Neural cell (in vitro differentiated cells): ENCODE measurements at regions not wholly inside any gene's neighbourhood (a gene's known extent, or its start where the extent isn't known, plus 50 kb on each side); places are given as distances from the start of the nearest gene placed in this dataset.

Source experiments
- H2AFZ ChIP-seq: fragments of 200-600, 300-800 bp; sonication (generic), shearing (Covaris generic); 2 replicates; pipeline ENCODE4 v1.6.0; 2014; ENCODE audit warnings: low read depth, mild to moderate bottlenecking, antibody characterized with exemption, low read length, moderate library complexity
- H3F3A ChIP-seq: fragments of 200-600 bp; shearing (Covaris generic); 2 replicates; pipeline ENCODE4 v1.6.1; 2016; ENCODE audit warnings: mild to moderate bottlenecking, moderate library complexity, mixed read lengths, antibody characterized with exemption, low read length; ENCODE audit not compliant: insufficient read depth, poor library complexity, severe bottlenecking
- H3K27ac ChIP-seq: fragments of 200-600, 300-800 bp; sonication (generic), shearing (Covaris generic); 2 replicates; pipeline ENCODE4 v1.5.1; 2014; ENCODE audit warnings: mild to moderate bottlenecking, low read length, moderate library complexity
- H3K27me3 ChIP-seq: fragments of 300-800, 200-600 bp; sonication (generic), shearing (Covaris generic); 2 replicates; pipeline ENCODE4 v1.6.0; 2014; ENCODE audit warnings: mild to moderate bottlenecking, low read depth, low read length, moderate library complexity; ENCODE audit not compliant: insufficient read depth
- H3K36me3 ChIP-seq: fragments of 300-800, 200-600 bp; sonication (generic), shearing (Covaris generic); 2 replicates; pipeline ENCODE4 v1.5.1; 2014; ENCODE audit warnings: mild to moderate bottlenecking, antibody characterized with exemption, low read length, moderate library complexity; ENCODE audit not compliant: insufficient read depth
- H3K4me2 ChIP-seq: fragments of 300-800, 200-600 bp; sonication (generic), shearing (Covaris generic); 2 replicates; pipeline ENCODE4 v1.6.0; 2014; ENCODE audit warnings: mild to moderate bottlenecking, low read length
- H3K4me3 ChIP-seq: fragments of 300-800, 200-600 bp; sonication (generic), shearing (Covaris generic); 2 replicates; pipeline ENCODE4 v1.5.1; 2014; ENCODE audit warnings: mild to moderate bottlenecking, low read length, moderate library complexity
- H3K79me2 ChIP-seq: fragments of 200-600 bp; shearing (Covaris generic); replicated peaks from 2 replicates; pipeline ENCODE4 v1.6.0; 2014; ENCODE audit warnings: mild to moderate bottlenecking, low read length, moderate library complexity; ENCODE audit not compliant: insufficient read depth
- H3K9ac ChIP-seq: fragments of 300-800, 200-600 bp; sonication (generic), shearing (Covaris generic); 2 replicates; pipeline ENCODE4 v1.6.1; 2016; ENCODE audit warnings: mild to moderate bottlenecking, low read length, mixed read lengths
- H3K9me2 ChIP-seq: fragments of 200-600 bp; shearing (Covaris generic); 2 replicates; pipeline ENCODE4 v1.6.1; 2016; ENCODE audit warnings: mild to moderate bottlenecking, low read length, mixed read lengths; ENCODE audit not compliant: insufficient read depth
- H3K9me3 ChIP-seq: fragments of 200-600, 300-800 bp; sonication (generic), shearing (Covaris generic); 2 replicates; pipeline ENCODE4 v1.6.1; 2016; ENCODE audit warnings: mild to moderate bottlenecking, mixed run types, low read length, moderate library complexity, mixed read lengths
- H4K20me1 ChIP-seq: fragments of 200-600 bp; shearing (Covaris generic); 2 replicates; pipeline ENCODE4 v1.6.1; 2016; ENCODE audit warnings: mild to moderate bottlenecking, mixed run types; ENCODE audit not compliant: insufficient read depth
- CTCF ChIP-seq: fragments of 450-650 bp; IDR thresholded peaks from 2 replicates; pipeline ENCODE4 v1.5.1; 2014; ENCODE audit warnings: antibody characterized with exemption, mild to moderate bottlenecking, moderate library complexity; ENCODE audit not compliant: poor library complexity, severe bottlenecking
- EP300 ChIP-seq: fragments of 450-650 bp; conservative IDR thresholded peaks from 2 replicates; pipeline ENCODE4 v1.6.1; 2014; ENCODE audit warnings: antibody characterized with exemption, mild to moderate bottlenecking, moderate library complexity; ENCODE audit not compliant: poor library complexity, severe bottlenecking
- EZH2 ChIP-seq: fragments of 200-600, 300-800 bp; shearing (Covaris generic), sonication (generic); IDR thresholded peaks from 2 replicates; pipeline ENCODE4 v1.6.1; 2014; ENCODE audit warnings: antibody characterized with exemption, low read length, borderline replicate concordance, mild to moderate bottlenecking; ENCODE audit not compliant: insufficient read depth, poor library complexity, severe bottlenecking
- MXI1 ChIP-seq: fragments of 450-650 bp; conservative IDR thresholded peaks from 2 replicates; pipeline ENCODE4 v1.6.1; 2014; ENCODE audit warnings: antibody characterized with exemption, mild to moderate bottlenecking; ENCODE audit not compliant: poor library complexity, severe bottlenecking
- POLR2AphosphoS5 ChIP-seq: IDR thresholded peaks from 2 replicates; pipeline ENCODE4 v1.6.1; 2012
- RAD21 ChIP-seq: fragments of 450-650 bp; conservative IDR thresholded peaks from 2 replicates; pipeline ENCODE4 v1.6.1; 2014; ENCODE audit warnings: antibody characterized with exemption, mild to moderate bottlenecking, moderate library complexity
- REST ChIP-seq: IDR thresholded peaks from 2 replicates; pipeline ENCODE4 v1.6.1; 2012; ENCODE audit warnings: borderline replicate concordance
- SMC3 ChIP-seq: fragments of 450-650 bp; conservative IDR thresholded peaks from 2 replicates; pipeline ENCODE4 v1.6.1; 2014; ENCODE audit warnings: antibody characterized with exemption, mild to moderate bottlenecking, moderate library complexity; ENCODE audit not compliant: poor library complexity
- TAF1 ChIP-seq: IDR thresholded peaks from 2 replicates; pipeline ENCODE4 v1.6.1; 2012; ENCODE audit warnings: low read depth

GRCh38 chr7:128189231-128189930 is 51.7 kb upstream of the LEP start:
- peaks cover 4% of the 10 kb centered on the region for H3K9me3 ChIP-seq
- TF ChIP-seq EP300 (no peak), SMC3 (no peak), MXI1 (no peak), CTCF (no peak), RAD21 (no peak), TAF1 (no peak), POLR2AphosphoS5 (no peak)
- H4K20me1 ChIP-seq, result no peaks in the 10 kb centered on the region
- H3K9ac ChIP-seq, result no peak overlapping the region
- no peak overlapping the region for H3K27ac ChIP-seq
- H3K4me3 ChIP-seq, result no peak overlapping the region
- H3K79me2 ChIP-seq, result no peaks in the 10 kb centered on the region
- H3F3A ChIP-seq, result no peaks in the 10 kb centered on the region
- no peaks in the 10 kb centered on the region for H3K27me3 ChIP-seq
- H3K4me2 ChIP-seq, result no peak overlapping the region
- H3K9me2 ChIP-seq, result no peaks in the 10 kb centered on the region
- no peak overlapping the region for H2AFZ ChIP-seq
- H3K36me3 ChIP-seq, result no peaks in the 10 kb centered on the region

- Histone ChIP-seq H3K27me3 (no peaks in the 10 kb centered on the region), H3F3A (no peaks in the 10 kb centered on the region), H3K36me3 (no peaks in the 10 kb centered on the region), H3K9me3 (peaks cover 6% of the 10 kb centered on the region), H3K79me2 (no peaks in the 10 kb centered on the region), H3K4me2 (no peak overlapping the region), H3K27ac (no peak overlapping the region), H3K4me3 (no peak overlapping the region), H2AFZ (no peak overlapping the region), H4K20me1 (no peaks in the 10 kb centered on the region), H3K9me2 (no peaks in the 10 kb centered on the region), H3K9ac (no peak overlapping the region)
- TF ChIP-seq REST (no peak), RAD21 (no peak), SMC3 (no peak), EZH2 (no peak), POLR2AphosphoS5 (no peak), CTCF (no peak), TAF1 (no peak), EP300 (no peak), MXI1 (no peak)
These were observed 50.9 kb upstream of the LEP start for GRCh38 chr7:128190051-128190647.
